Smooth muscle cell of the brain vasculature (primary cell): ENCODE measurements at regions not wholly inside any gene's neighbourhood (a gene's known extent, or its start where the extent isn't known, plus 50 kb on each side); places are given as distances from the start of the nearest gene placed in this dataset.

Source experiments
- DNase-seq: peaks from one replicate; pipeline ENCODE4 v3.0.0-alpha.2; 2012; ENCODE audit warnings: low read depth, low spot score

- no peak for DNase-seq
Observed at GRCh38 chr7:46449743-46450142, 528.7 kb upstream of the IGFBP3 start.

- no peak for DNase-seq
Observed at GRCh38 chr7:46448478-46448877, 527.4 kb upstream of the IGFBP3 start.

- no peak for DNase-seq
Observed at GRCh38 chr7:46446151-46446550, 525.1 kb upstream of the IGFBP3 start.

GRCh38 chr7:46444256-46444655 is 523.2 kb upstream of the IGFBP3 start:
- no peak for DNase-seq

- no peak for DNase-seq
Observed at GRCh38 chr7:46440186-46440585, 519.1 kb upstream of the IGFBP3 start.

- DNase-seq, result peak; percentile 26
Observed at GRCh38 chr7:46432708-46433107, 511.6 kb upstream of the IGFBP3 start.

- DNase-seq, result no peak
Observed at GRCh38 chr7:46428295-46428694, 507.2 kb upstream of the IGFBP3 start.

- no peak for DNase-seq
Observed at GRCh38 chr7:46424934-46425333, 503.9 kb upstream of the IGFBP3 start.

- DNase-seq, result no peak
Observed at GRCh38 chr7:46421441-46422230, 500.6 kb upstream of the IGFBP3 start.

- DNase-seq, result no peak
Observed at GRCh38 chr7:46414946-46415345, 493.9 kb upstream of the IGFBP3 start.

GRCh38 chr7:46411236-46411635 is 490.2 kb upstream of the IGFBP3 start:
- DNase-seq, result no peak

GRCh38 chr7:46407125-46407524 is 486.1 kb upstream of the IGFBP3 start:
- DNase-seq, result no peak

GRCh38 chr7:46397591-46397990 is 476.5 kb upstream of the IGFBP3 start:
- DNase-seq, result no peak

GRCh38 chr7:46396481-46396880 is 475.4 kb upstream of the IGFBP3 start:
- DNase-seq, result no peak

GRCh38 chr7:46393142-46393541 is 472.1 kb upstream of the IGFBP3 start:
- no peak for DNase-seq

- DNase-seq, result no peak
Observed at GRCh38 chr7:46391231-46392201, 470.4 kb upstream of the IGFBP3 start.

GRCh38 chr7:46390042-46390441 is 469.0 kb upstream of the IGFBP3 start:
- DNase-seq, result no peak

- no peak for DNase-seq
Observed at GRCh38 chr7:46389146-46389545, 468.1 kb upstream of the IGFBP3 start.

- DNase-seq, result no peak
Observed at GRCh38 chr7:46387646-46388045, 466.6 kb upstream of the IGFBP3 start.

- no peak for DNase-seq
Observed at GRCh38 chr7:46386428-46387399, 465.6 kb upstream of the IGFBP3 start.

- peak; percentile 26 for DNase-seq
Observed at GRCh38 chr7:46385662-46386309, 464.7 kb upstream of the IGFBP3 start.
